ENCODE measurements at regions not wholly inside any gene's neighbourhood (a gene's known extent, or its start where the extent isn't known, plus 50 kb on each side); places are given as distances from the start of the nearest gene placed in this dataset.

GRCh38 chr10:33519130-33519860 lies 184.8 kb upstream of the NRP1 start:
- no peak for DNase-seq
- Mint-ChIP-seq H3K9me3 (no peaks in the 10 kb centered on the region), H3K27me3 (peaks cover 22% of the 10 kb centered on the region), H3K4me1 (no peaks in the 10 kb centered on the region), H3K4me3 (no peak overlapping the region), H3K27ac (no peak overlapping the region), H3K36me3 (no peaks in the 10 kb centered on the region)

GRCh38 chr10:33510206-33510605 lies 175.7 kb upstream of the NRP1 start:
- Mint-ChIP-seq H3K4me1 (peaks cover 7% of the 10 kb centered on the region), H3K27me3 (peaks cover 15% of the 10 kb centered on the region), H3K9me3 (no peaks in the 10 kb centered on the region), H3K4me3 (no peak overlapping the region), H3K36me3 (no peaks in the 10 kb centered on the region), H3K27ac (no peak overlapping the region)
- no peak for DNase-seq

- peaks cover 15% of the 10 kb centered on the region for H3K27me3 Mint-ChIP-seq
- no peak overlapping the region for H3K27ac Mint-ChIP-seq
- no peaks in the 10 kb centered on the region for H3K36me3 Mint-ChIP-seq
- DNase-seq = peak; percentile 31
- H3K4me3 Mint-ChIP-seq = no peak overlapping the region
- peaks cover 7% of the 10 kb centered on the region for H3K4me1 Mint-ChIP-seq
- no peaks in the 10 kb centered on the region for H3K9me3 Mint-ChIP-seq
Observed at GRCh38 chr10:33509231-33509831, 174.9 kb upstream of the NRP1 start.

- no peak overlapping the region for H3K4me3 Mint-ChIP-seq
- no peaks in the 10 kb centered on the region for H3K9me3 Mint-ChIP-seq
- H3K4me1 Mint-ChIP-seq = peaks cover 7% of the 10 kb centered on the region
- peaks cover 15% of the 10 kb centered on the region for H3K27me3 Mint-ChIP-seq
- H3K27ac Mint-ChIP-seq = no peak overlapping the region
- no peak for DNase-seq
- H3K36me3 Mint-ChIP-seq = no peaks in the 10 kb centered on the region
Observed at GRCh38 chr10:33507662-33508425, 173.4 kb upstream of the NRP1 start.

GRCh38 chr10:33506838-33507661 lies 172.6 kb upstream of the NRP1 start:
- Mint-ChIP-seq H3K36me3 (no peaks in the 10 kb centered on the region), H3K4me1 (peaks cover 7% of the 10 kb centered on the region), H3K4me3 (no peak overlapping the region)

GRCh38 chr10:33506391-33506790 lies 171.9 kb upstream of the NRP1 start:
- Mint-ChIP-seq H3K36me3 (no peaks in the 10 kb centered on the region), H3K27ac (no peak overlapping the region), H3K4me3 (no peak overlapping the region), H3K9me3 (no peaks in the 10 kb centered on the region), H3K4me1 (peaks cover 7% of the 10 kb centered on the region), H3K27me3 (peaks cover 19% of the 10 kb centered on the region)
- no peak for DNase-seq

More at GRCh38 chr10:33506838-33507661, 172.6 kb upstream of the NRP1 start:
- Mint-ChIP-seq H3K9me3 (no peaks in the 10 kb centered on the region), H3K27ac (no peak overlapping the region), H3K27me3 (peaks cover 19% of the 10 kb centered on the region)
- DNase-seq = no peak

GRCh38 chr10:33501161-33501560 lies 166.7 kb upstream of the NRP1 start:
- Mint-ChIP-seq H3K27ac (no peak overlapping the region), H3K36me3 (no peaks in the 10 kb centered on the region), H3K4me3 (no peak overlapping the region), H3K9me3 (no peaks in the 10 kb centered on the region), H3K4me1 (no peaks in the 10 kb centered on the region), H3K27me3 (peaks cover 8% of the 10 kb centered on the region)
- no peak for DNase-seq

GRCh38 chr10:33498391-33498891 lies 164.0 kb upstream of the NRP1 start:
- Mint-ChIP-seq H3K27ac (no peak overlapping the region), H3K4me3 (no peak overlapping the region), H3K36me3 (no peaks in the 10 kb centered on the region), H3K27me3 (peaks cover 16% of the 10 kb centered on the region), H3K4me1 (no peaks in the 10 kb centered on the region), H3K9me3 (no peaks in the 10 kb centered on the region)
- DNase-seq = no peak

- no peaks in the 10 kb centered on the region for H3K36me3 Mint-ChIP-seq
- H3K27me3 Mint-ChIP-seq = peaks cover 14% of the 10 kb centered on the region
- H3K9me3 Mint-ChIP-seq = no peaks in the 10 kb centered on the region
- no peak overlapping the region for H3K4me3 Mint-ChIP-seq
- DNase-seq = no peak
- H3K4me1 Mint-ChIP-seq = no peaks in the 10 kb centered on the region
- no peak overlapping the region for H3K27ac Mint-ChIP-seq
Observed at GRCh38 chr10:33497338-33497737, 162.9 kb upstream of the NRP1 start.

- no peak overlapping the region for H3K27ac Mint-ChIP-seq
Observed at GRCh38 chr10:33496096-33496495, 161.6 kb upstream of the NRP1 start.

GRCh38 chr10:33494694-33495265 lies 160.3 kb upstream of the NRP1 start:
- Mint-ChIP-seq H3K4me1 (no peaks in the 10 kb centered on the region), H3K36me3 (no peaks in the 10 kb centered on the region), H3K27me3 (peaks cover 15% of the 10 kb centered on the region), H3K27ac (no peak overlapping the region), H3K4me3 (no peak overlapping the region), H3K9me3 (no peaks in the 10 kb centered on the region)
- no peak for DNase-seq

More at GRCh38 chr10:33496096-33496495, 161.6 kb upstream of the NRP1 start:
- DNase-seq = no peak
- Mint-ChIP-seq H3K36me3 (no peaks in the 10 kb centered on the region), H3K27me3 (peaks cover 15% of the 10 kb centered on the region), H3K4me3 (no peak overlapping the region), H3K9me3 (no peaks in the 10 kb centered on the region), H3K4me1 (no peaks in the 10 kb centered on the region)

GRCh38 chr10:33493978-33494377 lies 159.5 kb upstream of the NRP1 start:
- no peaks in the 10 kb centered on the region for H3K9me3 Mint-ChIP-seq
- H3K4me1 Mint-ChIP-seq = no peaks in the 10 kb centered on the region
- no peak for DNase-seq
- no peaks in the 10 kb centered on the region for H3K36me3 Mint-ChIP-seq
- H3K27me3 Mint-ChIP-seq = peaks cover 15% of the 10 kb centered on the region
- H3K4me3 Mint-ChIP-seq = no peak overlapping the region
- H3K27ac Mint-ChIP-seq = no peak overlapping the region

GRCh38 chr10:33493497-33493896 lies 159.0 kb upstream of the NRP1 start:
- no peak overlapping the region for H3K4me3 Mint-ChIP-seq
- H3K27me3 Mint-ChIP-seq = peaks cover 14% of the 10 kb centered on the region
- no peaks in the 10 kb centered on the region for H3K4me1 Mint-ChIP-seq
- no peaks in the 10 kb centered on the region for H3K9me3 Mint-ChIP-seq
- no peaks in the 10 kb centered on the region for H3K36me3 Mint-ChIP-seq
- H3K27ac Mint-ChIP-seq = no peak overlapping the region
- DNase-seq = no peak

GRCh38 chr10:33492701-33493345 lies 158.4 kb upstream of the NRP1 start:
- no peak for DNase-seq
- Mint-ChIP-seq H3K9me3 (no peaks in the 10 kb centered on the region), H3K4me1 (no peaks in the 10 kb centered on the region), H3K27ac (no peak overlapping the region), H3K36me3 (no peaks in the 10 kb centered on the region), H3K4me3 (no peak overlapping the region), H3K27me3 (peaks cover 11% of the 10 kb centered on the region)
